Heart right ventricle (tissue), 16 donors: ENCODE measurements at regions not wholly inside any gene's neighbourhood (a gene's known extent, or its start where the extent isn't known, plus 50 kb on each side); places are given as distances from the start of the nearest gene placed in this dataset.
"Not testable (repeated sequence)": the region's sequence is repeated elsewhere in the genome, so short reads cannot be mapped to it uniquely, and the experiment has no call there.

Experiments used
- ATAC-seq, 8 donors: fragments of 200-7000 bp; cut with Tn5 transposase; one replicate each; pipeline ENCODE4 v1.9.1; 2020; ENCODE audit warnings: mild to moderate bottlenecking in 8 of 8, moderate library complexity in 8 of 8, moderate number of reproducible peaks in 1 of 8
- DNase-seq, 2 donors: peaks; one replicate each; pipeline ENCODE4 v3.0.0-alpha.2; 2020
- H3K27ac ChIP-seq, 10 donors: fragments of 200-600 bp; sonication (generic) in 2 of 10; one replicate each; pipeline versions ENCODE4 v1.5.0 to v1.8.0; 2020 to 2022; ENCODE audit warnings: mild to moderate bottlenecking in 3 of 10
- H3K27me3 ChIP-seq, 7 donors: fragments of 200-600 bp; one replicate each; pipeline ENCODE4 v1.8.0; 2021 to 2022; ENCODE audit warnings: mild to moderate bottlenecking in 2 of 7
- H3K36me3 ChIP-seq, 9 donors: fragments of 200-600 bp; sonication (generic) in 1 of 9; one replicate each; pipeline versions ENCODE4 v1.5.0 to v1.8.0; 2020 to 2022; ENCODE audit warnings: mild to moderate bottlenecking in 2 of 9
- H3K4me1 ChIP-seq, 9 donors: fragments of 200-600 bp; sonication (generic) in 1 of 9; one replicate each; pipeline versions ENCODE4 v1.5.0 to v1.8.0; 2020 to 2022; ENCODE audit warnings: mild to moderate bottlenecking in 4 of 9
- H3K4me3 ChIP-seq, 10 donors: fragments of 200-600 bp; sonication (generic) in 2 of 10; one replicate each; pipeline versions ENCODE4 v1.5.0 to v1.8.0; 2020 to 2022; ENCODE audit warnings: mild to moderate bottlenecking in 7 of 10, moderate library complexity in 2 of 10
- H3K9me3 ChIP-seq, 11 donors: fragments of 200-600 bp in 10 of 11; sonication (generic) in 2 of 11; one replicate each; pipeline versions ENCODE4 v1.5.0 to v1.8.0; 2013 to 2022; ENCODE audit warnings: mild to moderate bottlenecking in 2 of 11, control low read depth in 1 of 11, moderate library complexity in 1 of 11
- CTCF ChIP-seq, 9 donors: fragments of 200-600 bp; sonication (generic) in 2 of 9; IDR thresholded peaks; one replicate each; pipeline versions ENCODE4 v1.5.0 to v1.8.0; 2021 to 2022; ENCODE audit warnings: antibody characterized with exemption in 9 of 9, mild to moderate bottlenecking in 5 of 9, moderate library complexity in 1 of 9
- WGBS, 2 donors: extraction: QIAGEN DNeasy Blood & Tissue Kit; methylation state at CpG; one replicate each; pipeline ENCODE4 v1.1.7; 2013; ENCODE audit warnings: inconsistent platforms in 1 of 2; 5-methylcytosine and 5-hydroxymethylcytosine counted together
- intact Hi-C, 10 donors: fragments of 100-400 bp; cut with DNase I; formaldehyde crosslinking; loops; one replicate each; pipeline versions ENCODE4 v1.11.1 to v1.14.2; 2022
- donor health status: Arrhythmogenic right ventricular cardiomyopathy.
- donor health status: ischemic (EF 13 %, LVEDD 7.1; RV severe dilation, severe dysfunction).
- donor health status: healthy with polysubstance abuse.
- donor health status: DM: no; HTN: yes; CAD: no.
- donor health status: DM: no; HTN: no; CAD: no.
- donor health status: ischemic (EF 25% LVEDD 6.9; RV normal size, moderate dysfunction).
- donor health status: ischemic (EF 25% LVEDD 5.7; RV mildly dilated, moderate dysfunction).
- donor health status: healthy.
- donor health status: DM: yes; HTN: yes; CAD: no.
- donor health status: Ischemic cardiomyopathy.
- donor health status: ischemic (EF 35%, LVEDD 5.7; RV mildly dilated, moderate dysfunction).
- donor health status: nonischemic (EF 11% LVEDD 7.7; RV severe dilation, severe dysfunction).
- donor health status: DM: yes; HTN: yes; CAD: no.
- donor health status: PGD.
- donor health status: ischemic (EF 29% LVEDD 5.4; RV normal size, mild dysfunction).
- donor health status: nonischemic (EF 23%, LVEDD 6.1; RV moderate dilation, normal function).

DNA sequence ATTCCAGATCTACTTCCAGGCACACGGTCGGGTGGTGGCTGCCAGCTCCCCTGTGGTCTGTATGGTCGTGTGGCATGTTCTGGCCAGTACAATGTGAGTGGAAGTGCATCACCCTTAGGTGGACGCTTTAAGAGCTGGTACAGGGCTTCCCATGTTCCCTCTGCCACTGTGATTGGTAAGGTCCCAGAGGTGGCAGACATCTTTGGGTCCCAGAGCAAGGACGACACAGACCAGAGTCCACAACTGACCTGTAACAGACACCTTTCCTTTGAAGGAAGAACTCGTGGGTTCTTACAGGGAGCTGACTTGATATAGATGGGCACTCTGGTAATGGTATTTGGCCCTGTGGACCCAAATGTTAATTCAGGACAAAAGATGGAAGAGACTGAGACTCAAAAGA lies 90.0 kb upstream of the GDNF start:
- ATAC-seq = no peak
- Histone ChIP-seq H3K4me1 (peaks cover 0 to 4% (median 0%) of the 10 kb centered on the region in 9 donors), H3K27me3 (no peaks in the 10 kb centered on the region), H3K36me3 (no peaks in the 10 kb centered on the region), H3K9me3 (peaks cover 0 to 3% (median 0%) of the 10 kb centered on the region in 11 donors), H3K4me3 (no peak overlapping the region), H3K27ac (no peak overlapping the region)
- no peak for TF ChIP-seq CTCF (IDR thresholded peaks at IDR 0.05)
- intact Hi-C loops = no loop called here
- 78 to 87% methylated on average over 6 of the region's 6 CpGs for whole genome bisulfite sequencing, 2 donors
- no peak for DNase-seq

DNA sequence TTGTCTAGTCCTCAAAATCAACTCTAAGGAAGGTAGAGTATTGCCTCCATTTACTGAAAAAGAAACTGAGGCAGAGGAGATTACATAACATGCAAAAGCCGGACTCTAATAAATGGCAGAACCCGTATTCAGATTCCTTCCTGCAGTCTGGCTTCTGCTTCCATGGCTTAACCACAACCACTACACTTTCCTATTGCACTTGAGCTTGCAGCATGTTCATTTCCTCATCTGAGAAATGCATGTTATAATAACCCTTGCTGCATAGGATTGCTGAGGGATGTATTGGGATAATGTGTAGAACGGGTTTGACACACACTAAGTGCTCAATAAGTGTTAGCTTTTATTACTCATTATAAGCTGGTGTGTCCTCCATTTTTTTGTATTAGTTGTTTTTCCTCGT lies 87.9 kb upstream of the GDNF start:
- intact Hi-C loops = not testable (repeated sequence)
- WGBS, 2 donors = 81 to 91% methylated on average over 2 of the region's 4 CpGs

GRCh38 chr5:37926732-37927131 lies 86.9 kb upstream of the GDNF start:
- no peak overlapping the region for H3K4me3 ChIP-seq
- peaks cover 0 to 4% (median 0%) of the 10 kb centered on the region in 9 donors for H3K4me1 ChIP-seq
- WGBS, 2 donors = 70 to 81% methylated on average over 2 of the region's 2 CpGs
- intact Hi-C loops = no loop called here
- peak in 1 of 9 donors; percentile 8 for TF ChIP-seq CTCF (IDR thresholded peaks at IDR 0.05)
- no peaks in the 10 kb centered on the region for H3K27me3 ChIP-seq
- peaks cover 0 to under 1% (median 0%) of the 10 kb centered on the region in 11 donors for H3K9me3 ChIP-seq
- DNase-seq = no peak
- H3K27ac ChIP-seq = no peak overlapping the region
- H3K36me3 ChIP-seq = no peaks in the 10 kb centered on the region
- peak in 2 of 8 donors; percentile 42 for ATAC-seq

More for the DNA sequence above, 87.9 kb upstream of the GDNF start:
- H3K27ac ChIP-seq, H3K27me3 ChIP-seq, H3K36me3 ChIP-seq, DNase-seq, H3K4me1 ChIP-seq, H3K4me3 ChIP-seq, ATAC-seq, H3K9me3 ChIP-seq: not testable (repeated sequence)

DNA sequence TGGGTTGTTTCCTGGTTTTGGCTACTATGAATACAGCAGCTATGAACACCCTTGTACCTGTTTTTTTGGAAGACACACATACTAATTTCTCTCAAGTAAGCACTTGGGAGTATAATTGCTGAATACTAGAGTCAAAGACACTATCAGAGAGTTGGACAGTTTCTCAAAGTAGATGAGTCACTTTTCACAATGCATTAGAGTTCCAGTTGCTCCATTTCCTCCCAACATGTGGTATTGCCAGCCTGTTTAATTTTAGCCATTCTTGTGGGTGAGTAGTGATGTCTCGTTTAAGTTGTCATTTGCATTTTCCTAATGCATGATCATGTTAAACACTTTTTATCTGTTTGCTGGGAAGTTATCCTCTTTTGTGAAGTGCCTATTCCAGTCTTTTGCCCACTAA lies 81.6 kb upstream of the GDNF start:
- no peaks in the 10 kb centered on the region for H3K27me3 ChIP-seq
- no peak overlapping the region for H3K4me3 ChIP-seq
- WGBS, 2 donors = 65 to 89% methylated on average over 1 of the region's 1 CpG
- peaks cover 0 to 13% (median 0%) of the 10 kb centered on the region in 9 donors for H3K4me1 ChIP-seq
- intact Hi-C loops = no loop called here
- peaks cover 0 to 5% (median 0%) of the 10 kb centered on the region in 11 donors for H3K9me3 ChIP-seq
- no peaks in the 10 kb centered on the region for H3K36me3 ChIP-seq
- no peak for TF ChIP-seq CTCF (IDR thresholded peaks at IDR 0.05)
- DNase-seq = no peak
- ATAC-seq = no peak
- H3K27ac ChIP-seq = no peak overlapping the region

DNA sequence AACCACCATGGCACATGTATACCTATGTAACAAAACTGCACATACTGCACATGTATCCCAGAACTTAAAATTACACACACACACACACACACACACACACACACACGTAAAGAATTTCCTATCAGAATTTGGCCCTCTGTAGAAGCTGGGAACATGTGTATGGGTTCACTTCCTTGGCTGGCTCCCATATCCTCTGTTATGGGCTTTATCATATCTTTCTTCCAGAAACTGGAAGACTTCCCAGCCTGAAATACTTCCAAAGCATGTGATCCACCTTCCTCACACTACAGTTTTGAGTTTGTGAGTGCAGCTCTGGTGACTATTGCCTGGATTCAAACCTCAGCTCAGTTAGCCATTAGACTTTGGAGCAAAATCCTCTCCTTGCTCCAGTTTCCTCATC lies 78.6 kb upstream of the GDNF start:
- no peak overlapping the region for H3K27ac ChIP-seq

More for the DNA sequence above, 78.6 kb upstream of the GDNF start:
- peak; percentile 86 to 99 (median 95) for ATAC-seq
- intact Hi-C loops = no loop called here
- H3K27me3 ChIP-seq = no peaks in the 10 kb centered on the region
- H3K4me1 ChIP-seq = peaks cover 0 to 13% (median 0%) of the 10 kb centered on the region in 9 donors
- DNase-seq = peak in 1 of 2 donors; percentile 78
- WGBS, 2 donors = 13 to 15% methylated on average over 1 of the region's 1 CpG
- H3K4me3 ChIP-seq = no peak overlapping the region
- no peak for TF ChIP-seq CTCF (IDR thresholded peaks at IDR 0.05)
- no peaks in the 10 kb centered on the region for H3K36me3 ChIP-seq
- H3K9me3 ChIP-seq = peaks cover 0 to 5% (median 0%) of the 10 kb centered on the region in 11 donors
